Psoas muscle (tissue), 7 donors: ENCODE measurements at regions not wholly inside any gene's neighbourhood (a gene's known extent, or its start where the extent isn't known, plus 50 kb on each side); places are given as distances from the start of the nearest gene placed in this dataset.

ENCODE experiments used
- ATAC-seq, 4 donors: fragments of 200-7000 bp; cut with Tn5 transposase; one replicate each; pipeline ENCODE4 v1.9.1; 2020; ENCODE audit warnings: moderate library complexity in 3 of 4, mild to moderate bottlenecking in 2 of 4
- DNase-seq, 2 donors: peaks; one replicate each; pipeline ENCODE4 v3.0.0-alpha.2; 2020
- H3K27ac ChIP-seq: fragments of 200-600 bp; one replicate; pipeline ENCODE4 v1.8.0; 2022
- H3K27me3 ChIP-seq, 3 donors: fragments of 200-600 bp in 1 of 3; one replicate each; pipeline versions ENCODE4 v1.6.1 to v1.8.0; 2013 to 2022; ENCODE audit warnings: low read length in 2 of 3, mild to moderate bottlenecking in 2 of 3, moderate library complexity in 1 of 3; ENCODE audit not compliant: insufficient read depth in 3 of 3
- H3K36me3 ChIP-seq, 2 donors: fragments of 200-600 bp in 1 of 2; one replicate each; pipeline versions ENCODE4 v1.6.1 to v1.8.0; 2013 to 2022; ENCODE audit warnings: low read depth in 1 of 2, mild to moderate bottlenecking in 1 of 2, moderate library complexity in 1 of 2; ENCODE audit not compliant: insufficient read depth in 1 of 2
- H3K4me1 ChIP-seq: fragments of 200-600 bp; one replicate; pipeline ENCODE4 v1.8.0; 2022
- H3K4me3 ChIP-seq: fragments of 200-600 bp; one replicate; pipeline ENCODE4 v1.8.0; 2022; ENCODE audit warnings: mild to moderate bottlenecking
- H3K9me3 ChIP-seq: fragments of 200-600 bp; one replicate; pipeline ENCODE4 v1.8.0; 2022
- WGBS, 3 donors: extraction: QIAGEN DNeasy Blood & Tissue Kit; methylation state at CpG; one replicate each; pipeline versions ENCODE4 v1.1.6 to v1.1.7; 2013; 5-methylcytosine and 5-hydroxymethylcytosine counted together
- intact Hi-C, 2 donors: fragments of 100-400 bp; cut with DNase I; formaldehyde crosslinking; loops; one replicate each; pipeline versions ENCODE4 v1.11.0 to v1.14.2; 2022
- TF ChIP-seq, protein P1 (sequence below): fragments of 200-600 bp; IDR thresholded peaks from one replicate; pipeline ENCODE4 v1.8.0; 2022; ENCODE audit warnings: antibody characterized with exemption
- donor health status: healthy with polysubstance abuse.
- donor health status: DM: no; HTN: no; CAD: no; lungs with moderate emphysema.
- donor health status: Bipolar disorder and iron deficiency.
- donor health status: healthy.
- donor health status: DM: yes; HTN: yes; CAD: no.
- donor health status: DM: no; HTN: no; CAD: no.
- donor health status: DM: yes; HTN: yes; CAD: no.

- no peaks in the 10 kb centered on the region for H3K27me3 ChIP-seq
- peaks cover 6% of the 10 kb centered on the region for H3K4me1 ChIP-seq
- intact Hi-C loops = loop anchor here (5.0 to 10.0 kb wide), 3 partner anchors 52 to 175 kb away; partner anchors contain the start of gene ETS2 (in 1 of the 2)
- ATAC-seq (peak in 1 of 4 donors; percentile 8), DNase-seq (no peak)
- WGBS, 3 donors = 69 to 77% (median 73%) methylated on average over 6 of the region's 6 CpGs
- TF ChIP-seq, protein P1, sequence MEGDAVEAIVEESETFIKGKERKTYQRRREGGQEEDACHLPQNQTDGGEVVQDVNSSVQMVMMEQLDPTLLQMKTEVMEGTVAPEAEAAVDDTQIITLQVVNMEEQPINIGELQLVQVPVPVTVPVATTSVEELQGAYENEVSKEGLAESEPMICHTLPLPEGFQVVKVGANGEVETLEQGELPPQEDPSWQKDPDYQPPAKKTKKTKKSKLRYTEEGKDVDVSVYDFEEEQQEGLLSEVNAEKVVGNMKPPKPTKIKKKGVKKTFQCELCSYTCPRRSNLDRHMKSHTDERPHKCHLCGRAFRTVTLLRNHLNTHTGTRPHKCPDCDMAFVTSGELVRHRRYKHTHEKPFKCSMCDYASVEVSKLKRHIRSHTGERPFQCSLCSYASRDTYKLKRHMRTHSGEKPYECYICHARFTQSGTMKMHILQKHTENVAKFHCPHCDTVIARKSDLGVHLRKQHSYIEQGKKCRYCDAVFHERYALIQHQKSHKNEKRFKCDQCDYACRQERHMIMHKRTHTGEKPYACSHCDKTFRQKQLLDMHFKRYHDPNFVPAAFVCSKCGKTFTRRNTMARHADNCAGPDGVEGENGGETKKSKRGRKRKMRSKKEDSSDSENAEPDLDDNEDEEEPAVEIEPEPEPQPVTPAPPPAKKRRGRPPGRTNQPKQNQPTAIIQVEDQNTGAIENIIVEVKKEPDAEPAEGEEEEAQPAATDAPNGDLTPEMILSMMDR = no peak
- no peaks in the 10 kb centered on the region for H3K9me3 ChIP-seq
- H3K4me3 ChIP-seq = no peak overlapping the region
- H3K36me3 ChIP-seq = no peaks in the 10 kb centered on the region
- H3K27ac ChIP-seq = no peak overlapping the region
Observed at GRCh38 chr21:38979271-38980121, 173.8 kb downstream of the ETS2 start.

DNA sequence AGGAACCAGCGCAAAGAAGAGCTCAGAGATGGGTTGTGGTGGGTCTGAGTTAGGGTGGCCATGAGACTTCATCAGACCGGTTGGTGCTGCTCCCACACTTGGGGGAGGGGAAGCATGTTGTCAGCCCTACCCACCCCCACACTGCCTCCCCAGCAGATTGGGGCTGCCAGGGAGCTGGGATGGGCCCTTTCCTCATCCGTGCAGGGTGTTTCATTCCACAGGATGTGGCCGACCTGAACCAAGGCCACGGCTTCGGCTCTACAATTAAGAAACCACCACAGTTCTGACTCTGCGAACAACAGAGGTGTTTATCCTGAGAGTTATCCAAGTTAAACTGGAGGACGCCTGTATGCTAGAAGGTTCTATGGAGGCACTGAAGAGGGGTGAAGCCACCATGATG is 171.2 kb downstream of the ETS2 start:
- H3K4me1 ChIP-seq = no peaks in the 10 kb centered on the region
- H3K9me3 ChIP-seq = no peaks in the 10 kb centered on the region
- no peak for DNase-seq
- ATAC-seq = no peak
- no peaks in the 10 kb centered on the region for H3K36me3 ChIP-seq
- H3K4me3 ChIP-seq = no peak overlapping the region
- H3K27me3 ChIP-seq = no peaks in the 10 kb centered on the region
- intact Hi-C loops = no loop called here
- 88 to 89% (median 89%) methylated on average over 8 of the region's 8 CpGs for whole genome bisulfite sequencing, 3 donors
- TF ChIP-seq, protein P1 = no peak
- no peak overlapping the region for H3K27ac ChIP-seq

GRCh38 chr21:38973552-38973951 is 167.8 kb downstream of the ETS2 start:
- Histone ChIP-seq H3K9me3 (no peaks in the 10 kb centered on the region), H3K4me3 (no peak overlapping the region), H3K36me3 (no peaks in the 10 kb centered on the region), H3K4me1 (no peaks in the 10 kb centered on the region), H3K27me3 (no peaks in the 10 kb centered on the region), H3K27ac (no peak overlapping the region)
- ATAC-seq (no peak), DNase-seq (no peak)
- 92 to 96% (median 94%) methylated on average over 6 of the region's 6 CpGs for WGBS, 3 donors
- intact Hi-C loops = no loop called here
- TF ChIP-seq, protein P1 = no peak

GRCh38 chr21:38972078-38972477 is 166.3 kb downstream of the ETS2 start:
- H3K4me1 ChIP-seq = no peaks in the 10 kb centered on the region
- intact Hi-C loops = no loop called here
- no peak overlapping the region for H3K4me3 ChIP-seq
- H3K9me3 ChIP-seq = no peaks in the 10 kb centered on the region
- DNase-seq = no peak
- TF ChIP-seq, protein P1 = no peak
- H3K27me3 ChIP-seq = no peaks in the 10 kb centered on the region
- H3K27ac ChIP-seq = no peak overlapping the region
- no peaks in the 10 kb centered on the region for H3K36me3 ChIP-seq
- no peak for ATAC-seq
- 76 to 92% (median 78%) methylated on average over 7 to 8 of the region's 10 CpGs for WGBS, 3 donors

GRCh38 chr21:38970765-38971164 is 165.0 kb downstream of the ETS2 start:
- H3K9me3 ChIP-seq = no peaks in the 10 kb centered on the region
- no peak overlapping the region for H3K4me3 ChIP-seq
- ATAC-seq (no peak), DNase-seq (no peak)
- TF ChIP-seq, protein P1 = no peak
- no peaks in the 10 kb centered on the region for H3K36me3 ChIP-seq
- intact Hi-C loops = no loop called here
- peaks cover under 1% of the 10 kb centered on the region for H3K4me1 ChIP-seq
- WGBS, 3 donors = 79 to 90% (median 86%) methylated on average over 3 of the region's 3 CpGs
- H3K27me3 ChIP-seq = no peaks in the 10 kb centered on the region
- H3K27ac ChIP-seq = no peak overlapping the region
